BE2C (cell line): ENCODE measurements at regions not wholly inside any gene's neighbourhood (a gene's known extent, or its start where the extent isn't known, plus 50 kb on each side); places are given as distances from the start of the nearest gene placed in this dataset.

Experiments used
- DNase-seq: peaks from one replicate; pipeline ENCODE4 v3.0.0-alpha.2; 2020
- H3K27me3 ChIP-seq: fragments of 250-450 bp; sonication (Bioruptor Pico); 2 replicates; pipeline ENCODE4 v1.5.1; 2020; ENCODE audit warnings: mild to moderate bottlenecking
- H3K36me3 ChIP-seq: fragments of 250-450 bp; sonication (Bioruptor Pico); 2 replicates; pipeline ENCODE4 v1.5.1; 2020; ENCODE audit warnings: mild to moderate bottlenecking
- H3K4me1 ChIP-seq: fragments of 250-450 bp; sonication (Bioruptor Pico); 2 replicates; pipeline ENCODE4 v1.5.1; 2020
- H3K4me3 ChIP-seq: 2 replicates; pipeline ENCODE4 v1.5.1; 2011; ENCODE audit warnings: low read depth, low read length
- H3K9me3 ChIP-seq: fragments of 250-450 bp; sonication (Bioruptor Pico); 2 replicates; pipeline ENCODE4 v1.5.1; 2020
- CTCF ChIP-seq: IDR thresholded peaks from 2 replicates; pipeline ENCODE4 v1.5.1; 2012; ENCODE audit warnings: mild to moderate bottlenecking, low read depth, low read length

- no peaks in the 10 kb centered on the region for H3K4me1 ChIP-seq
- no peaks in the 10 kb centered on the region for H3K27me3 ChIP-seq
- no peaks in the 10 kb centered on the region for H3K36me3 ChIP-seq
- no peak for DNase-seq
- TF ChIP-seq CTCF = no peak
- no peaks in the 10 kb centered on the region for H3K9me3 ChIP-seq
- H3K4me3 ChIP-seq = no peak overlapping the region
Observed at GRCh38 chr16:50497592-50497991, 50.6 kb upstream of the NKD1 start.

GRCh38 chr16:50496990-50497389 is 51.2 kb upstream of the NKD1 start:
- TF ChIP-seq CTCF = no peak
- no peaks in the 10 kb centered on the region for H3K4me1 ChIP-seq
- H3K27me3 ChIP-seq = no peaks in the 10 kb centered on the region
- H3K9me3 ChIP-seq = no peaks in the 10 kb centered on the region
- H3K4me3 ChIP-seq = no peak overlapping the region
- H3K36me3 ChIP-seq = no peaks in the 10 kb centered on the region
- no peak for DNase-seq

- Histone ChIP-seq H3K9me3 (no peaks in the 10 kb centered on the region), H3K36me3 (no peaks in the 10 kb centered on the region), H3K4me1 (no peaks in the 10 kb centered on the region), H3K4me3 (no peak overlapping the region), H3K27me3 (no peaks in the 10 kb centered on the region)
- no peak for DNase-seq
- TF ChIP-seq CTCF = no peak
Observed at GRCh38 chr16:50495673-50496072, 52.5 kb upstream of the NKD1 start.

- Histone ChIP-seq H3K27me3 (no peaks in the 10 kb centered on the region), H3K9me3 (no peaks in the 10 kb centered on the region), H3K4me3 (no peak overlapping the region), H3K4me1 (no peaks in the 10 kb centered on the region), H3K36me3 (no peaks in the 10 kb centered on the region)
- DNase-seq = no peak
- TF ChIP-seq CTCF = no peak
Observed at GRCh38 chr16:50494501-50495491, 53.4 kb upstream of the NKD1 start.

- H3K36me3 ChIP-seq = no peaks in the 10 kb centered on the region
- no peak overlapping the region for H3K4me3 ChIP-seq
- no peak for DNase-seq
- no peaks in the 10 kb centered on the region for H3K9me3 ChIP-seq
- no peak for TF ChIP-seq CTCF
- H3K27me3 ChIP-seq = no peaks in the 10 kb centered on the region
- H3K4me1 ChIP-seq = no peaks in the 10 kb centered on the region
Observed at GRCh38 chr16:50491516-50491915, 56.7 kb upstream of the NKD1 start.

- Histone ChIP-seq H3K4me1 (no peaks in the 10 kb centered on the region), H3K27me3 (no peaks in the 10 kb centered on the region), H3K9me3 (no peaks in the 10 kb centered on the region), H3K36me3 (no peaks in the 10 kb centered on the region), H3K4me3 (no peak overlapping the region)
- no peak for DNase-seq
- TF ChIP-seq CTCF = no peak
Observed at GRCh38 chr16:50490828-50491227, 57.4 kb upstream of the NKD1 start.
